SKM-1 treated with dmso at 0.1 percent for 144 hours (cell line): ENCODE measurements at regions not wholly inside any gene's neighbourhood (a gene's known extent, or its start where the extent isn't known, plus 50 kb on each side); places are given as distances from the start of the nearest gene placed in this dataset.
A peak's percentile ranks its signal among the peaks of the same experiment; 100 is the strongest.
"Not testable (repeated sequence)": the region's sequence is repeated elsewhere in the genome, so short reads cannot be mapped to it uniquely, and the experiment has no call there.

ENCODE experiments used
- DNase-seq: peaks from one replicate; lab custom pipeline; 2025; ENCODE audit not compliant: unreplicated experiment; lab: John Stamatoyannopoulos, UW

- no peak for DNase-seq
Measured at GRCh38 chr2:75925331-75926024, 214.8 kb upstream of the GCFC2 start.

GRCh38 chr2:75922191-75922590 is 211.5 kb upstream of the GCFC2 start:
- DNase-seq: no peak

GRCh38 chr2:75920859-75921551 is 210.3 kb upstream of the GCFC2 start:
- no peak for DNase-seq

- no peak for DNase-seq
Measured at GRCh38 chr2:75915851-75916634, 205.3 kb upstream of the GCFC2 start.

GRCh38 chr2:75896779-75897366 is 186.2 kb upstream of the GCFC2 start:
- DNase-seq: peak; percentile 57

- DNase-seq: no peak
Measured at GRCh38 chr2:75894170-75894569, 183.5 kb upstream of the GCFC2 start.

GRCh38 chr2:75892490-75892889 is 181.8 kb upstream of the GCFC2 start:
- no peak for DNase-seq

- DNase-seq: no peak
Measured at GRCh38 chr2:75882530-75882929, 171.8 kb upstream of the GCFC2 start.

GRCh38 chr2:75875606-75876005 is 164.9 kb upstream of the GCFC2 start:
- not testable (repeated sequence) for DNase-seq

- not testable (repeated sequence) for DNase-seq
Measured at GRCh38 chr2:75871762-75872614, 161.3 kb upstream of the GCFC2 start.

- DNase-seq: no peak
Measured at GRCh38 chr2:75870651-75871137, 160.0 kb upstream of the GCFC2 start.

GRCh38 chr2:75870133-75870532 is 159.4 kb upstream of the GCFC2 start:
- DNase-seq: no peak

GRCh38 chr2:75865702-75866101 is 155.0 kb upstream of the GCFC2 start:
- no peak for DNase-seq

- no peak for DNase-seq
Measured at GRCh38 chr2:75865083-75865482, 154.4 kb upstream of the GCFC2 start.

- no peak for DNase-seq
Measured at GRCh38 chr2:75862547-75862946, 151.8 kb upstream of the GCFC2 start.

- DNase-seq: no peak
Measured at GRCh38 chr2:75853436-75853835, 142.7 kb upstream of the GCFC2 start.

GRCh38 chr2:75852639-75853038 is 141.9 kb upstream of the GCFC2 start:
- DNase-seq: no peak

- DNase-seq: no peak
Measured at GRCh38 chr2:75846683-75847190, 136.0 kb upstream of the GCFC2 start.

- DNase-seq: no peak
Measured at GRCh38 chr2:75844651-75845050, 133.9 kb upstream of the GCFC2 start.

- DNase-seq: not testable (repeated sequence)
Measured at GRCh38 chr2:75834588-75834987, 123.9 kb upstream of the GCFC2 start.
